Activated CD8-positive, alpha-beta memory T cell treated with anti-CD3 and anti-CD28 coated beads for 1 hour (primary cell): ENCODE measurements at regions not wholly inside any gene's neighbourhood (a gene's known extent, or its start where the extent isn't known, plus 50 kb on each side); places are given as distances from the start of the nearest gene placed in this dataset.

Experiments used
- DNase-seq, 2 donors: peaks; one replicate each; pipeline ENCODE4 v3.0.0-alpha.2; 2020; ENCODE audit warnings: low read depth in 1 of 2; ENCODE audit errors: extremely low read depth in 1 of 2

DNA sequence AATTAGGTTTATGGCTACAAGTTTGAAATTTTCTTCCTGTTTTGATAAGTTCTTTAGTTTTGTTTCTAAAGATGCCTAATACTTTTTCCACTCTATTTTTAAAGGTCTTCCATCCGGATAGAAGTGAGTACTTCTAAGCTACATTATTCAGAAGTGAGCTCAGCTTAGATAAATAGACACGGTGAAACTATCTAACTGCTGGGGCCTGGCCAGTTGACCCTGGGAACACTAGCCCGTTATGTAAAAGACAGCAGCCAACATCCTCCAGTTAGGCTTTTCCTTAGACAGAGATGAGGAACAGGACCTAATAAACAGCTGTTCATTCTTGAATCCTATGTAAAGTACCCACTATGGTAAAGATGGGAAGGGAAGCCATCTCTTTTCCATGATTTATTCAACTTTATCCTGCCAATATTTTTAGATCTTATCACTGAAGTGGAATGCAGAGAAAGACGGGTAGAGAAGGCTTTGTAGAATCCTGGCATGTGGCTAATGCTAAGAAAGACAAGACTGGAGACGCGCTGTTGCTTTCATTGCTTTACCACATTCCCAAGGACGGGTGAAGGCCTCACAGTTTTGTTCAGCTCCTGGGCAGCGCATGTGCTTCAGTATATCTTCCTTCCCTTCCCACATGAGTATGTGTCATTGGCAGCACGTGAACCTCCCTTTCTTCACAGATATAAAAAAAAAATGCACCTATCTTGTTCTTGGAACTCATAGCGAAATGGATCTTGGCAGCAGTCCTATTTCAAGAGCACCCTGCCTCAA is 340.0 kb upstream of the MEOX2 start:
- no peak for DNase-seq

DNA sequence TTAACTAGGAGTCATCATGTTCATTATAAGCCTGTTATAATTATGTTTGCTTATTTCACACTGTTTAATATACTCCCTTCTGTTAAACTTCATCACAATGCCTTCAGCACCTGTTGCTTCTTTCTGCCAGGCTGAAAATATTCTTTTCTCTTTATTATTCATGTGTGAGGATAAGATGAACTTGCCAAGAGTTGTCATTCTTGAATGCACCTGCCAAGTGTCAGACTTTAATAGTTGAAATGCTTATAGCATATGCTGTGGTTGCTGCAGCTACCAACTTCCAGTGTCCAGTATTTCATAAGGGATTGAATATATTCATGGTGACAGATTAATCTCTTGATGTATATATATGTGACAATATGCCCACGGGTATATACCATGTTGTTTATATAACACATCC is 339.2 kb upstream of the MEOX2 start:
- no peak for DNase-seq

DNA sequence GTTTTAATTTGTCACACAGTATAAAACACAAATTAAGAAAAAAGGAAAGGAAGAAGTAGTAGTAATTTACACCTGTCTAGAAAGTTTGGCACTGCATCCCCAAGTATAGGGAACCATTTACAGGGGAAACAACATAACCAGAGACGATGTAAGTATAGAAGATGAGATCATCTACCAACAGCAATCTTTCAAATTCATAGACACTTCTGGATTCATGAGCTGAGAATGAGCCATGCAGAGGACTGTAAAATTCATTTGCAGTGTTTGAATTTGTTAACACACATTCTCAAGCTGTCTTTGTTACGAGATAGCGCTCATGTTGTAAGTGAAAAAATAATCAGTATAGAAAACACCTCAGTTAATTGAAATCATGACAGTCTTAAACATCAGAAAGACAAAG is 337.0 kb upstream of the MEOX2 start:
- no peak for DNase-seq

- no peak for DNase-seq
These were observed 336.6 kb upstream of the MEOX2 start for GRCh38 chr7:16023046-16023445.

DNA sequence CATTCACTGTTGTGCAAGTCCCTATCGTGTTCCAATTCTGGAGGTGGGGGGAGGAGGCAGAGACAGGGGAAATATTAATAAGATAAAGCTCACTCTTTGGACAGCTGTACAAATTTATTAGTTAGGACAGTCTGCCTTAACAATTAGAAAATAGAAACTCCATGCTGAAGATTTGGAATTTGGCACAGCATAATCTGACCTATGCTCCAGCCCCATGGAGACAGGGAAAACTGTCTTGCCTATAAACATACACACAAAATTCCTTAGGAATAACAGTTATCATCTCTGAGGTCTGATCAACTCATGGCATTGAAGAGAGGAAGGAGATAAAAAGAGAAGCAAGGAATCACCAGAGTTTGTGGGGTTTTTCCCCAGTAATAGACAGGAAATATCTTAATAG is 335.4 kb upstream of the MEOX2 start:
- DNase-seq, result no peak

- DNase-seq, result no peak
These were observed 329.5 kb upstream of the MEOX2 start for GRCh38 chr7:16015981-16016380.

DNA sequence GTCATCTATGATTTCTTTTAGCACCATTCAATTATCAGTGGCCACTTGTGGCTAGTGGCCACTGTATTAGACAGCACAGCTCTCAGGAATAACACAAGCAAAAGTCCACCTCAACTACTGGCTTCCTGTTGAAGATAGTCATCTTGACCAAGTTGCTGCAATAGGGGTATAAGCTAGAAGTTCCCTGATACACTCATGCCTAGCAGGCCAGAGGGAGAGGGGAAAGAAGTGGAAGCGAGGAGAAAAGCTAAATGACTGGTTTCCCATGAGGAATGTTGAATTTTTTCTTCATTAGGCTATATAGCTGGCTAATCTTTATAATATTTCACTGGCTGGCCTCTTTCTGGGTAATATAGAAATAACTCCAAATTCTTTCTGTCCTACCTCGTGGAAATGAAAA is 327.5 kb upstream of the MEOX2 start:
- DNase-seq, result no peak

DNA sequence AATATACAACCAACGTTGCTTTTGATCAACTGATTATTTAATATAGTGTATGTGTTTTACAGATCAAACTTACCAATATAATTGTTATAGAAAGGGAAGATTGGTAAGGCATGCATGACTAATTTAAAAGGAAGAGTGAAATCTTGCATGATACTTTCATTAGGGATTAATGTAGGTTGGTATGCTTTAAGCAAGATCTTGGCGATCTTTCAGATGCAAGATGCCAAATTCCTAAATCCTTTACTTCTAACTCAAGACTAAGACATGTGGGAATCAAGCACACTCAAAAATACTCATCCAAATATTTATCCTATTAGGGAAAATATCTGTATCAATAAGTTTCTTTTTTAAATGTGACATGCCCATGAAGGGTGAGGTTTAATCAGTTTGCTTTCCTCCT is 321.4 kb upstream of the MEOX2 start:
- no peak for DNase-seq

DNA sequence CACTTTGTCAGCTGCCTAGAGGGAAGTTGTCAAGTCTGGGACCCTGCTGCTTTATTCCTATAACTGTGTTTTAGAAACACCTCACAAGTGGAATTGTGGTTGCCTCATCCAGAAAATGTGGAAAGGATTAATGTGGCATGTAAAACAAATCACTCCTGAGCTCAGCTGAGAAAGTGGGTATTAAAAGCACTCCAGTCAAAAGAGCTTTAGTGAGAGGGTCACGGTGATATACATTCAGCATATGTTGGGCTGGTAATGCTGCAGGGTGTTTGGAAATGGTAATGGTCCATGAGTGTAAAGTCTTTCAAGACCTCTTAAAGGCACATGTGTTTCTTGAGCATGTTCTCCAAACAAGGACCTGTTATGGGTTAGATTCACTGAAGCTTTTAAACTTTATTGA is 318.2 kb upstream of the MEOX2 start:
- DNase-seq, result no peak

- DNase-seq, result no peak
These were observed 315.0 kb upstream of the MEOX2 start for GRCh38 chr7:16001477-16001876.

DNA sequence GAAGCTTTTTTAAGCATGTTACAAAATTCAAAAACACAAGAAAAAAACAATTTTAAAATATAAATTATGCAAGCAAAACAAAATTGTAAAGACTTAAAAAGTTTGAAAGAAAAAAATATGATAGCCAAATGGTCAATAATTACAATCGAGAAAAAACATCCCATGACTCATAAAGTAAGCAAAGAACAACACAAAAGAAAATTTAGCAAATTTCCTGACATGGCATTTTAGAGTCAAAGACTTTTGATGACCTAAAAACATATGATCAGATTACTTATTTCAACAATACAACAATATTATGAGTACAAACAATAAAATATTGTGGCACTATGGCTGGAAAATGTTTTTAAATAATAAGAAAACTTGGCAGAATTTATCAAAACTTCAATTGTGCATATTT is 312.1 kb upstream of the MEOX2 start:
- DNase-seq, result no peak

DNA sequence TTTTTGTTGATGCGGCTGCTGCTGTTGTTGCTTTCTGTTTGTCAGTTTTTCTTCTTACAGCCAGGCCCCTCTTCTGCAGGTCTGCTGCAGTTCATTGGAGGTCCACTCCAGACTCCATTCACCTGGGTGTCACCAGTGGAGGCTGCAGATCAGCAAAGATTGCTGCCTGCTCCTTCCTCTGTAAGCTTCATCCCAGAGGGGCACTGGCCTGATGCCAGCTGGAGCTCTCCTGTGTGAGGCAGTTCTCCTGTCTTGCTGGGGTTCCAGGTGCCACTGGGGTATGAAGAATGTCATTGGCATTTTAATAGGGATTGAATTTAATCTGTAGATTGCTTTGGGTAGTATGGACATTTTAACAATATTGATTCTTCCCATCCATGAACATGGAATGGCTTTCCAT is 308.5 kb upstream of the MEOX2 start:
- no peak for DNase-seq

- no peak for DNase-seq
These were observed 302.7 kb upstream of the MEOX2 start for GRCh38 chr7:15989194-15989593.

DNA sequence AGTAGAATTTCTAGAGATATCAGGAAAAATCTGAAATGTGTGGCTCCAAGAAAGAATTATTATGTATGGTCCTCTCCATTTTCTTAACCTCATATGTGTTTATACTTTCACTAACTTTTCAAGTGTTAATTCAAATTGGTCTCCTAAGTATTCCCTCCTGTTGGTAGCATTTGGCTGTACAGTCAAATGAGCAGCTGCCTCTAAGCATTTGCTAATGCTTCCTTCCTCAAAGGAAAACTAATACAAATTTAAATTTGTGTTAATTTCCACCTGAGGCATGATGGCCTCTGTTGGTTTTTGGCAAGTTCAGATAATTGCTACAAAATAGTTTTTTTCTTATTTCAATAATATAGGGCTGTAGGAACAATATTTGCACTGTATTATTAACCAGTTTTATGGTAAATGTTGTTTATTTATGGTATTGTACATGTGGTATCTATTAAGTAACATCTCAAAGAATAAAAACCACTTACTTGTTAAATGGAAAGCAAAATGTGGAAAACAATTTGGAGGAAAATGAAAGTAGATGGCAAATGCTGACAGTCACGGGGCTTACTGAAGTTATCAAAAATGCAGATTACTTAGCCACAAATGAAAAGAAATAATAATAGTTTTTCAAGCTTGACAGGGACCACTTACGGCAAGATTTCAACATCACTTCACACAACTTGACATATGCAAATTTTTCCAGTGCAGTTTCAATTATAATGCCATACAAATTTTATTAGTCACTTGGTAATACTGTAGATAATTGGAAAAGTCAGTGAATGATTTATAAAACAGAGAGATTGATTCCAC is 299.3 kb upstream of the MEOX2 start:
- no peak for DNase-seq

DNA sequence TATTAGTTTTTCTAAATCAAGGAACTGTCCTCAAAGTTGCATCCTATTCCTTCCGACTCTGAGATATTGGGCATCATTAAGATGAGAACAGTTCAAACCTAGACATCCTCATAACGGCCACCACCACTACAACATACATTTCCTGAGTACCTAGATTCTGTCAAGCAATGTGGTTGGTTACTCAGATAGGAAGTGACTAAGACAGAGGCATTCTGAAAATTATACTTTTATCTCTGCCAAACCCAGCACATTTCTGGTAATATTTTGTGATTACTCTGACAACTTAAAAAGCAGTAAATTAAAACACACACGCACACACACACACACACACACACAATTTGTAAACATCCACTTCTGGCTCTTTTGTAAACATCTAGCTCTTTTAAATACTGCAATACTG is 291.2 kb upstream of the MEOX2 start:
- DNase-seq, result no peak

- no peak for DNase-seq
These were observed 286.4 kb upstream of the MEOX2 start for GRCh38 chr7:15972862-15973275.

DNA sequence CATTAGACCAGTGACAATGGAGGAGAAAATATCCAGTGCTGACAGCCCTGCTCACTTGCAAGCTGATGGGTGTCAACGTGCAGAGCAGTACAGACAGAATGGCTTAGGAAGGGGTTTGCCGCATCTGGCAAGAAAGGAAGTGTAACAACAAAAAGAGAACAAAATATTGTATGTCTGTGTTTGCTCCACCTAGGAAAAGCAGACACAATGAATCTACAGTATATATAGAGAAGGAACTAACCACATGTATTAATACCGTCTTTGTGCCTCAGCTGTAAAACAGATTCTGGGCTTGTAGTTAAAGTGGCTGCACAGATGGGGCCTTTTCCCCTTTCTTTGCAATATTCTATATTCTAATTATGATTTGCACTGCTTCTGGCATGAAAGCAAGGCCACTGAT is 281.1 kb upstream of the MEOX2 start:
- DNase-seq, result no peak

- DNase-seq, result no peak
These were observed 280.6 kb upstream of the MEOX2 start for GRCh38 chr7:15967121-15967520.

- no peak for DNase-seq
These were observed 276.7 kb upstream of the MEOX2 start for GRCh38 chr7:15963206-15963605.

DNA sequence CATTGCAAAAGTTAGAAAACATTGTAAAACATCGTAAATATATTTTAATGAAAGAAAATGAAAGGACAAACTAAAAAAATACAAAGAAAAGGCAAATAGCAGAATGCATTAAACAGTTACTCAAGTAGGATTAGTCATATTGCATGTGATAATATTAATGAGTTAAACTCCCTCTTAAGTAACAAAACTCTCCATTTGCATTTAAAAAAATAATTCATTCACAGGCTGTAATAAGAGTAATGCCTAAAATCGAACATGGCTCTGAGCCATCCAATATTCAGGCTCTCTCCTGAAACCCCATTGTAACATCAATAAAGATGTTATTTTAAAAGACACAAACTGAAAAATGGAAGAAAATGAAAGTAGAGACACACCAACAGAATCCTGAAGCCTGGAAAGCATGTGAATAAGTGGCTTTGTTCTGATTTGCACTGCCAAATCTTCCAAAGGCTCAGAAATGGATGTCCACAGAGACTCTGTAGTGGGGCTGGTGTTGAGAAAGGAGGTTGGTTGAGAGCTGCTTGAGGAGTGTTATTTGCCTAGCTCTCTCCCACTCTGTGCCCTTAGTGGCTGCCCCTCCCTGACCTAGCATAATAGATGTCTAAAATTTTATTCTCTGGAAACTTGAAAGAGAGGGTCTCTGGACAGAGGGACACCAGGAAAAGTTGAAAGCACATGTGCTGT is 268.3 kb upstream of the MEOX2 start:
- DNase-seq, result no peak

DNA sequence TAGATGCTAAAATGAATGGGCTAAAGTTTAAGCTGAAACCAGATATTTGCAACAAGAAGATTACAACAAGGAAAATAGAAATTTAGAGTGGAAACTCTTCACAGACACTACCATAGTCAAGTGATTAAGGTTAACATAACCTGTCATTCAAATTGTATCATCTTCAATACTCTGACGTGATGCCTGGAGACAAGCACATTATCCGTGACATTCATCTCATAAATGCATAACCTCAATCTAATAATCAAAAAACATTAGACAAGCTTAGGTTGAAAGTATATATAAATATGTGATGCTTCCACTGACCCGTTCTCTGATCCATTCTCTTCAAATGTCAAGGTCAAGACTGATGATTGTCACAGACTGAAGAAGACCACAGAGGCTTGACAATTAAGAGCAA is 263.8 kb upstream of the MEOX2 start:
- no peak for DNase-seq

DNA sequence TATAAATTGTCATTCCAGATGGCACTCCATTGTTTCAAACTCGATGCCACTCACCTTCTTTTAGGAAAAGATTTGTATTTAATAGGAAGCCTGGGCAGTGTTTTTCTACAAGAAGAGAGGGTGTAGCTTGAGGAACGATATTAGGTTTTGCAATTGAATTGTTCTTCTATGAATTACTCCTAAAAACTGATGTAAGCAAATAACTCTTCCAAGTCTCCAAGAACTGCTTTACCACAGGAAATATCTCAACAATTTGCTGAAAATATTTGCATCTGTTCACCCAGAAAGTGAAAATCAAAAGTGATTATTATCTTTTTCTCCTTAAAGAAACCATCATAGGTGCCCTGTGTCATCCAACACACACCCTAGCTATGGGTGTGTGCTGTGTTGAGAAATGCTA is 261.3 kb upstream of the MEOX2 start:
- DNase-seq, result no peak
